HG02642 (cell line): ENCODE measurements at regions not wholly inside any gene's neighbourhood (a gene's known extent, or its start where the extent isn't known, plus 50 kb on each side); places are given as distances from the start of the nearest gene placed in this dataset.
A peak's percentile ranks its signal among the peaks of the same experiment; 100 is the strongest.

Source experiments
- ATAC-seq: cut with Tn5 transposase; IDR thresholded peaks from one replicate; pipeline ENCODE4 v1.9.1; 2021; ENCODE audit warnings: mild to moderate bottlenecking; ENCODE audit not compliant: unreplicated experiment, poor library complexity

- ATAC-seq: no peak
Observed at GRCh38 chr3:153704115-153704514, 417.1 kb upstream of the ARHGEF26 start.

- ATAC-seq: no peak
Observed at GRCh38 chr3:153706706-153707105, 414.5 kb upstream of the ARHGEF26 start.

- no peak for ATAC-seq
Observed at GRCh38 chr3:153714016-153714415, 407.2 kb upstream of the ARHGEF26 start.

- no peak for ATAC-seq
Observed at GRCh38 chr3:153714588-153715290, 406.5 kb upstream of the ARHGEF26 start.

- no peak for ATAC-seq
Observed at GRCh38 chr3:153722157-153722556, 399.0 kb upstream of the ARHGEF26 start.

GRCh38 chr3:153731071-153731470 lies 390.1 kb upstream of the ARHGEF26 start:
- ATAC-seq: no peak

- no peak for ATAC-seq
Observed at GRCh38 chr3:153734777-153735551, 386.2 kb upstream of the ARHGEF26 start.

- no peak for ATAC-seq
Observed at GRCh38 chr3:153740109-153740508, 381.1 kb upstream of the ARHGEF26 start.

- no peak for ATAC-seq
Observed at GRCh38 chr3:153744889-153745288, 376.3 kb upstream of the ARHGEF26 start.

GRCh38 chr3:153746211-153746610 lies 375.0 kb upstream of the ARHGEF26 start:
- ATAC-seq: no peak

- ATAC-seq: no peak
Observed at GRCh38 chr3:153749070-153749610, 372.1 kb upstream of the ARHGEF26 start.

- ATAC-seq: no peak
Observed at GRCh38 chr3:153752405-153753027, 368.7 kb upstream of the ARHGEF26 start.

GRCh38 chr3:153753035-153753434 lies 368.2 kb upstream of the ARHGEF26 start:
- no peak for ATAC-seq

- no peak for ATAC-seq
Observed at GRCh38 chr3:153756816-153757215, 364.4 kb upstream of the ARHGEF26 start.

- no peak for ATAC-seq
Observed at GRCh38 chr3:153757839-153758238, 363.4 kb upstream of the ARHGEF26 start.

GRCh38 chr3:153760948-153761347 lies 360.2 kb upstream of the ARHGEF26 start:
- no peak for ATAC-seq

GRCh38 chr3:153762411-153763235 lies 358.6 kb upstream of the ARHGEF26 start:
- no peak for ATAC-seq

GRCh38 chr3:153767601-153768560 lies 353.3 kb upstream of the ARHGEF26 start:
- peak; percentile 18 for ATAC-seq
